Heart left ventricle (tissue), 13 donors: ENCODE measurements at regions not wholly inside any gene's neighbourhood (a gene's known extent, or its start where the extent isn't known, plus 50 kb on each side); places are given as distances from the start of the nearest gene placed in this dataset.

ENCODE experiments used
- POLR2A ChIP-seq, 2 donors: fragments of 450-650 bp; IDR thresholded peaks; one replicate each; pipeline ENCODE4 v1.6.1; 2017; ENCODE audit warnings: antibody characterized with exemption in 2 of 2, mild to moderate bottlenecking in 2 of 2, moderate library complexity in 2 of 2
- TF ChIP-seq, protein P1 (sequence below), 12 donors: fragments of 200-600 bp; sonication (generic) in 4 of 12; IDR thresholded peaks; one replicate each; pipeline versions ENCODE4 v1.5.0 to v1.8.0; 2018 to 2022; ENCODE audit warnings: antibody characterized with exemption in 12 of 12, mild to moderate bottlenecking in 5 of 12
- donor health status: ischemic (EF 13 %, LVEDD 7.1; RV severe dilation, severe dysfunction).
- donor health status: DM: no; HTN: yes; CAD: no.
- donor health status: DM: no; HTN: no; CAD: no.
- donor health status: ischemic (EF 25% LVEDD 6.9; RV normal size, moderate dysfunction).
- donor health status: ischemic (EF 25% LVEDD 5.7; RV mildly dilated, moderate dysfunction).
- donor health status: ischemic (EF 35%, LVEDD 5.7; RV mildly dilated, moderate dysfunction).
- donor health status: nonischemic (EF 11% LVEDD 7.7; RV severe dilation, severe dysfunction).
- donor health status: DM: yes; HTN: yes; CAD: no.
- donor health status: PGD.
- donor health status: ischemic (EF 29% LVEDD 5.4; RV normal size, mild dysfunction).
- donor health status: nonischemic (EF 23%, LVEDD 6.1; RV moderate dilation, normal function).

DNA sequence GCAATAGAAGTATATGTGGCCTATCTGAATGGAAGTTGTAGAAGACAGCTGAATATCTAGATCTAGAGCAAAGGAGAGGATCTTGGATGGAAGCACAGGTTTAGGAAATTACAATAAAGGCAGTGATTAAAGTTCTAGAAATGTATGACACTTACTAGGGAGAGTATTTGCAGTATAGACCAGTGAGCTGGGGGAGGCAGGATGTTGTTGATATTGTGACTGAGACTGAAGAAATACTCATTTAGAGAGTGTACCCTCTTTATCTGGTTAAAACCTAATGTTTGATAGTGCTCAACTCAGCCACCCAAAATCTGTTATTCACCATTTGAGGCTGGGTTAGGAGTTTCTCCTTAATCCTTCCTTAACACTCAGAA is 439.5 kb downstream of the GRXCR1 start:
- TF ChIP-seq, protein P1, sequence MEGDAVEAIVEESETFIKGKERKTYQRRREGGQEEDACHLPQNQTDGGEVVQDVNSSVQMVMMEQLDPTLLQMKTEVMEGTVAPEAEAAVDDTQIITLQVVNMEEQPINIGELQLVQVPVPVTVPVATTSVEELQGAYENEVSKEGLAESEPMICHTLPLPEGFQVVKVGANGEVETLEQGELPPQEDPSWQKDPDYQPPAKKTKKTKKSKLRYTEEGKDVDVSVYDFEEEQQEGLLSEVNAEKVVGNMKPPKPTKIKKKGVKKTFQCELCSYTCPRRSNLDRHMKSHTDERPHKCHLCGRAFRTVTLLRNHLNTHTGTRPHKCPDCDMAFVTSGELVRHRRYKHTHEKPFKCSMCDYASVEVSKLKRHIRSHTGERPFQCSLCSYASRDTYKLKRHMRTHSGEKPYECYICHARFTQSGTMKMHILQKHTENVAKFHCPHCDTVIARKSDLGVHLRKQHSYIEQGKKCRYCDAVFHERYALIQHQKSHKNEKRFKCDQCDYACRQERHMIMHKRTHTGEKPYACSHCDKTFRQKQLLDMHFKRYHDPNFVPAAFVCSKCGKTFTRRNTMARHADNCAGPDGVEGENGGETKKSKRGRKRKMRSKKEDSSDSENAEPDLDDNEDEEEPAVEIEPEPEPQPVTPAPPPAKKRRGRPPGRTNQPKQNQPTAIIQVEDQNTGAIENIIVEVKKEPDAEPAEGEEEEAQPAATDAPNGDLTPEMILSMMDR (IDR thresholded peaks at IDR 0.05), result no peak
- TF ChIP-seq POLR2A (IDR thresholded peaks at IDR 0.05), result no peak
